Activated CD8-positive, alpha-beta memory T cell treated with anti-CD3 and anti-CD28 coated beads, Interleukin-2, amount 50 U/mL, for 4 hours (primary cell): ENCODE measurements at regions not wholly inside any gene's neighbourhood (a gene's known extent, or its start where the extent isn't known, plus 50 kb on each side); places are given as distances from the start of the nearest gene placed in this dataset.

ENCODE experiments used
- DNase-seq: peaks from one replicate; pipeline ENCODE4 v3.0.0-alpha.2; 2020

GRCh38 chr22:44549701-44550100 is 51.7 kb upstream of the RTL6 start:
- no peak for DNase-seq

- DNase-seq = no peak
Measured at GRCh38 chr22:44548981-44549380, 50.9 kb upstream of the RTL6 start.
